ENCODE measurements at regions not wholly inside any gene's neighbourhood (a gene's known extent, or its start where the extent isn't known, plus 50 kb on each side); places are given as distances from the start of the nearest gene placed in this dataset.

GRCh38 chr16:60820361-60820760 is 1215.9 kb downstream of the CDH8 start:
- TF ChIP-seq EZH2 (optimal IDR thresholded peaks at IDR 0.05; ENCODE audit: low read depth, low read length) (no peak), CTCF (IDR thresholded peaks at IDR 0.05; ENCODE audit: low read length) (no peak), EZH2phosphoT487 (IDR thresholded peaks at IDR 0.05; ENCODE audit: low read length) (no peak)
